Endothelial cell of umbilical vein (primary cell): ENCODE measurements at regions not wholly inside any gene's neighbourhood (a gene's known extent, or its start where the extent isn't known, plus 50 kb on each side); places are given as distances from the start of the nearest gene placed in this dataset.

ENCODE experiments used
- CTCF ChIP-seq, 2 donors: IDR thresholded peaks; 1 replicate in 1 of 2; 2 replicates in 1 of 2; pipeline ENCODE4 v1.5.1; 2011; ENCODE audit warnings: low read length in 2 of 2, mild to moderate bottlenecking in 2 of 2, moderate library complexity in 2 of 2, control low read depth in 1 of 2, inconsistent platforms in 1 of 2, low read depth in 1 of 2; ENCODE audit not compliant: insufficient read depth in 1 of 2; ENCODE audit errors: extremely low read depth in 1 of 2
- EZH2 ChIP-seq: IDR thresholded peaks from 2 replicates; pipeline ENCODE4 v1.6.1; 2012; ENCODE audit warnings: borderline replicate concordance, low read depth, mild to moderate bottlenecking, moderate library complexity, low read length, inconsistent platforms; ENCODE audit not compliant: severe bottlenecking
- JUN ChIP-seq: IDR thresholded peaks from 2 replicates; pipeline ENCODE4 v1.6.1; 2011; ENCODE audit warnings: borderline replicate concordance, low read depth; ENCODE audit not compliant: insufficient read length, insufficient read depth
- POLR2A ChIP-seq: IDR thresholded peaks from 2 replicates; pipeline ENCODE4 v1.6.1; 2012; ENCODE audit warnings: low read depth, mild to moderate bottlenecking, control low read depth, low read length

GRCh38 chr16:86812363-86812970 lies 234.1 kb downstream of the FOXL1 start:
- TF ChIP-seq CTCF (IDR thresholded peaks at IDR 0.05; ENCODE audit: extremely low read depth in 1 of 2, insufficient read depth in 1 of 2, low read depth in 1 of 2, low read length in 2 of 2) (no peak), POLR2A (no peak), JUN (no peak), EZH2 (no peak)
